ENCODE measurements at regions not wholly inside any gene's neighbourhood (a gene's known extent, or its start where the extent isn't known, plus 50 kb on each side); places are given as distances from the start of the nearest gene placed in this dataset.

DNA sequence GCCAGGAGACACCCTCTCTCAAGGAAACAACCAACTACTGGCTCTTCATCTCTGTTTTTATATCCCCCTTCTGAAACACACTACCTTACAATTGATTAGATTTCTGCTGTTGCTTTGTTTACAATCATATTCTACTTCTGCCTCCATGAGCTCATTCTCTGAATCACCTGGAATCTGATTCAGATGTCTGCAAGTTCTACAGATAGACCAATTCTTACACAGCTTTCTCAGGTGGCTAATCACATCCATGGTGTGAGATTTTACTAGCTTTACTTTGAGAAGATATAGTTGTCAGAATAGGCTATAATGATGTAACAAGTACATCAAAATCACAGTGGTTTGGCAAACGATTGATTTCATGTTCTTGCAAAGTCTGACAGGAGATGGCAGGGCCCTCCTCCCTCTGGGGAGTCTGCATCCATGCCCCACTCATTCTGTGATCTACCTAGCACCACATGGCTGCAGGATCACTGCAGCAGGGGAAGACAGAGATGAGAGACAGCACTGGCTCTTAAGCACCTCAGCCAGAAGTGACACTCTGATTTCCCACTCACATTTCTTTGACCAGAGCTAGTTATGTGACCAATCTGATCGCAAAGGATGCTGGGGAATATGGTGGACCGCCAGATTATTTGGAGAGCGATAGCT lies 243.7 kb downstream of the FOXO1 start:
- Histone ChIP-seq H3K4me3 (no peak overlapping the region), H4K20me1 (replicated peaks; ENCODE audit: insufficient read depth) (no peaks in the 10 kb centered on the region), H3K4me1 (ENCODE audit: insufficient read depth) (no peaks in the 10 kb centered on the region), H3K36me3 (ENCODE audit: insufficient read depth) (no peaks in the 10 kb centered on the region), H3F3A (replicated peaks; ENCODE audit: low read depth) (no peaks in the 10 kb centered on the region), H3K79me2 (replicated peaks; ENCODE audit: insufficient read depth) (no peaks in the 10 kb centered on the region), H3K27me3 (ENCODE audit: insufficient read depth) (no peaks in the 10 kb centered on the region), H2AFZ (no peak overlapping the region), H3K9me2 (ENCODE audit: insufficient read depth) (peaks cover 4% of the 10 kb centered on the region; the same call in 1 of the 2 replicates), H3K4me2 (no peak overlapping the region), H3K27ac (ENCODE audit: low read depth) (no peak overlapping the region)
- Mint-ChIP-seq H3K9me3 (peaks cover 6% of the 10 kb centered on the region; the same call in 2 of the 3 replicates), H3K4me1 (no peaks in the 10 kb centered on the region), H3K4me3 (no peak overlapping the region), H3K36me3 (ENCODE audit: low read depth) (no peaks in the 10 kb centered on the region), H3K27me3 (ENCODE audit: insufficient read depth, low read depth, poor library complexity) (peaks cover 2% of the 10 kb centered on the region), H3K27ac (no peak overlapping the region)
- no peak for ATAC-seq
- no peak for DNase-seq (ENCODE audit: low spot score)
- TF ChIP-seq, protein P1, sequence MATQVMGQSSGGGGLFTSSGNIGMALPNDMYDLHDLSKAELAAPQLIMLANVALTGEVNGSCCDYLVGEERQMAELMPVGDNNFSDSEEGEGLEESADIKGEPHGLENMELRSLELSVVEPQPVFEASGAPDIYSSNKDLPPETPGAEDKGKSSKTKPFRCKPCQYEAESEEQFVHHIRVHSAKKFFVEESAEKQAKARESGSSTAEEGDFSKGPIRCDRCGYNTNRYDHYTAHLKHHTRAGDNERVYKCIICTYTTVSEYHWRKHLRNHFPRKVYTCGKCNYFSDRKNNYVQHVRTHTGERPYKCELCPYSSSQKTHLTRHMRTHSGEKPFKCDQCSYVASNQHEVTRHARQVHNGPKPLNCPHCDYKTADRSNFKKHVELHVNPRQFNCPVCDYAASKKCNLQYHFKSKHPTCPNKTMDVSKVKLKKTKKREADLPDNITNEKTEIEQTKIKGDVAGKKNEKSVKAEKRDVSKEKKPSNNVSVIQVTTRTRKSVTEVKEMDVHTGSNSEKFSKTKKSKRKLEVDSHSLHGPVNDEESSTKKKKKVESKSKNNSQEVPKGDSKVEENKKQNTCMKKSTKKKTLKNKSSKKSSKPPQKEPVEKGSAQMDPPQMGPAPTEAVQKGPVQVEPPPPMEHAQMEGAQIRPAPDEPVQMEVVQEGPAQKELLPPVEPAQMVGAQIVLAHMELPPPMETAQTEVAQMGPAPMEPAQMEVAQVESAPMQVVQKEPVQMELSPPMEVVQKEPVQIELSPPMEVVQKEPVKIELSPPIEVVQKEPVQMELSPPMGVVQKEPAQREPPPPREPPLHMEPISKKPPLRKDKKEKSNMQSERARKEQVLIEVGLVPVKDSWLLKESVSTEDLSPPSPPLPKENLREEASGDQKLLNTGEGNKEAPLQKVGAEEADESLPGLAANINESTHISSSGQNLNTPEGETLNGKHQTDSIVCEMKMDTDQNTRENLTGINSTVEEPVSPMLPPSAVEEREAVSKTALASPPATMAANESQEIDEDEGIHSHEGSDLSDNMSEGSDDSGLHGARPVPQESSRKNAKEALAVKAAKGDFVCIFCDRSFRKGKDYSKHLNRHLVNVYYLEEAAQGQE (IDR thresholded peaks at IDR 0.05; ENCODE audit: unreplicated experiment), result no peak
- no peak for TF ChIP-seq NANOG (IDR thresholded peaks at IDR 0.05; ENCODE audit: borderline replicate concordance)

DNA sequence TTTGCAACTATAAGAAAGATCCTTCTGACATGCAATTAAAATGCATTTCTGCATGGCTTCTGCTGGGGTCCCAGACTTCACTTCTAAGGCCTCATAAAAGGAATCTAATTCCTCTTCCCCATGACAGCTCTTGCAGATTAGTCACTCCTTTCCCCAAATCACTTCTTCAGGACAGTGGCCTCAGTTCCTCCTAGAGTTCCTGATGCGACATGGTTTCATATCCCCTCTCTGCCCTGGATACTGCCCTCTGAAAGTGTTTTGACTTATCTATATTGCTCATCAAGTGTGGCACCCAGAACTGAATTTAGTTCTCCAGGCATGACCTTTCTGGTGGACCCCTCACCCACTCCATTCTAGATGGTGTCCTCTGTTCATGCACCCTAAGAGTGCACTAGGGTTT lies 238.1 kb downstream of the FOXO1 start:
- H3K27me3 Mint-ChIP-seq (ENCODE audit: insufficient read depth, low read depth, poor library complexity), result peaks cover 2% of the 10 kb centered on the region
- H3K4me1 Mint-ChIP-seq, result peaks cover 7% of the 10 kb centered on the region
- Histone ChIP-seq H3K4me2 (no peak overlapping the region), H3K36me3 (ENCODE audit: insufficient read depth) (no peaks in the 10 kb centered on the region), H4K20me1 (replicated peaks; ENCODE audit: insufficient read depth) (no peaks in the 10 kb centered on the region), H3K4me3 (no peak overlapping the region), H3K79me2 (replicated peaks; ENCODE audit: insufficient read depth) (no peaks in the 10 kb centered on the region), H2AFZ (no peak overlapping the region), H3K9me2 (ENCODE audit: insufficient read depth) (peaks cover 9% of the 10 kb centered on the region), H3K4me1 (ENCODE audit: insufficient read depth) (no peaks in the 10 kb centered on the region), H3K27me3 (ENCODE audit: insufficient read depth) (no peaks in the 10 kb centered on the region), H3K27ac (ENCODE audit: low read depth) (no peak overlapping the region), H3F3A (replicated peaks; ENCODE audit: low read depth) (no peaks in the 10 kb centered on the region)
- no peak overlapping the region for H3K27ac Mint-ChIP-seq
- peaks cover 4% of the 10 kb centered on the region; the same call in 1 of the 3 replicates for H3K36me3 Mint-ChIP-seq (ENCODE audit: low read depth)
- H3K4me3 Mint-ChIP-seq, result no peak overlapping the region
- no peak for ATAC-seq
- TF ChIP-seq, protein P2, sequence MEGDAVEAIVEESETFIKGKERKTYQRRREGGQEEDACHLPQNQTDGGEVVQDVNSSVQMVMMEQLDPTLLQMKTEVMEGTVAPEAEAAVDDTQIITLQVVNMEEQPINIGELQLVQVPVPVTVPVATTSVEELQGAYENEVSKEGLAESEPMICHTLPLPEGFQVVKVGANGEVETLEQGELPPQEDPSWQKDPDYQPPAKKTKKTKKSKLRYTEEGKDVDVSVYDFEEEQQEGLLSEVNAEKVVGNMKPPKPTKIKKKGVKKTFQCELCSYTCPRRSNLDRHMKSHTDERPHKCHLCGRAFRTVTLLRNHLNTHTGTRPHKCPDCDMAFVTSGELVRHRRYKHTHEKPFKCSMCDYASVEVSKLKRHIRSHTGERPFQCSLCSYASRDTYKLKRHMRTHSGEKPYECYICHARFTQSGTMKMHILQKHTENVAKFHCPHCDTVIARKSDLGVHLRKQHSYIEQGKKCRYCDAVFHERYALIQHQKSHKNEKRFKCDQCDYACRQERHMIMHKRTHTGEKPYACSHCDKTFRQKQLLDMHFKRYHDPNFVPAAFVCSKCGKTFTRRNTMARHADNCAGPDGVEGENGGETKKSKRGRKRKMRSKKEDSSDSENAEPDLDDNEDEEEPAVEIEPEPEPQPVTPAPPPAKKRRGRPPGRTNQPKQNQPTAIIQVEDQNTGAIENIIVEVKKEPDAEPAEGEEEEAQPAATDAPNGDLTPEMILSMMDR (conservative IDR thresholded peaks at IDR 0.05; ENCODE audit: low read depth in 2 of 2), result no peak
- TF ChIP-seq POLR2AphosphoS5 (IDR thresholded peaks at IDR 0.05; ENCODE audit: low read depth) (no peak), EZH2phosphoT487 (IDR thresholded peaks at IDR 0.05; ENCODE audit: unreplicated experiment) (no peak), CREB1 (CRISPR knock-in tag; IDR thresholded peaks at IDR 0.05; ENCODE audit: low read depth) (no peak), ZNF331 (CRISPR knock-in tag; IDR thresholded peaks at IDR 0.05; ENCODE audit: low read depth) (no peak)
- TF ChIP-seq, protein P1 (IDR thresholded peaks at IDR 0.05; ENCODE audit: unreplicated experiment), result no peak
- H3K9me3 Mint-ChIP-seq, result peaks cover 1% of the 10 kb centered on the region
- DNase-seq (ENCODE audit: low spot score), result no peak

All from GM23338 (cell line).